SU-DHL-6 (cell line): ENCODE measurements at regions not wholly inside any gene's neighbourhood (a gene's known extent, or its start where the extent isn't known, plus 50 kb on each side); places are given as distances from the start of the nearest gene placed in this dataset.

Experiments used
- EZH2phosphoT487 ChIP-seq: fragments of 200-600 bp; sonication (generic), shearing (Covaris generic); conservative IDR thresholded peaks from 2 replicates; pipeline ENCODE4 v1.6.1; 2018; ENCODE audit warnings: mild to moderate bottlenecking, antibody characterized with exemption, low read length, moderate library complexity, mixed read lengths
- TF ChIP-seq, protein P1 (sequence below): fragments of 200-600 bp; sonication (generic); IDR thresholded peaks from one replicate; pipeline ENCODE4 v1.5.1; 2017; ENCODE audit warnings: antibody characterized with exemption, mild to moderate bottlenecking, low read length, moderate library complexity; ENCODE audit not compliant: insufficient read depth, poor library complexity, severe bottlenecking

DNA sequence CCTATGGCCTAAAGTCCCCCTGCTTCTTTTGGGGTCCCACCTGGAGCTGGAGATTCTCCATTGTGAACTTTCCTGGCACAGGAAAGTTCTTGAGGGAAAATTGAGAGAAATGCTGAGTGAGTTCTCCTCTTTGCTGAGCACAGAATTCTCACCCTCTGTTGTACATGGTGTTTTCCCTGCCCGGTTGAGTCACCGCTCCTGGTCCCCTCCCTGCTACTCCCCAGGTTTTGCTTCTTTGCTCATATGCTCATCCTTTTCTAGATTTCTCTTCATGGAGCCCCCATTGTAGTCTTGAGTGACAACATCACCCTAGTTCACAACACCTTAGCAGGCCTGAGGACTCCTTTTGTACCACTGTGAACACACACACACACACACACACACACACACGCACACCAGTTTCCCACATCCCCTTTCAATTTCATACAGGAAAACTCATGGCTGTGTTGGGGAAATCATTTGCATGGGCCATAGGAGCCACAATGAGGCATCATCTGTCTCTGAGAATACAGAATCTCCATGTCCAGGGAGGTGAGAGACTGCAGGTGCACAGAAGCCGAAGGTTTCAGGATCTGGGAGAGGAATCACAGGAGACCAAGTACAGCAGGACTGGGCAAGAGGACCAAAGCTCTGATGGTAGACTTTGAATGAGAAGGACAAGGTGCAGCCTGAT lies 585.3 kb downstream of the GOLGA6L6 start:
- TF ChIP-seq, protein P1, sequence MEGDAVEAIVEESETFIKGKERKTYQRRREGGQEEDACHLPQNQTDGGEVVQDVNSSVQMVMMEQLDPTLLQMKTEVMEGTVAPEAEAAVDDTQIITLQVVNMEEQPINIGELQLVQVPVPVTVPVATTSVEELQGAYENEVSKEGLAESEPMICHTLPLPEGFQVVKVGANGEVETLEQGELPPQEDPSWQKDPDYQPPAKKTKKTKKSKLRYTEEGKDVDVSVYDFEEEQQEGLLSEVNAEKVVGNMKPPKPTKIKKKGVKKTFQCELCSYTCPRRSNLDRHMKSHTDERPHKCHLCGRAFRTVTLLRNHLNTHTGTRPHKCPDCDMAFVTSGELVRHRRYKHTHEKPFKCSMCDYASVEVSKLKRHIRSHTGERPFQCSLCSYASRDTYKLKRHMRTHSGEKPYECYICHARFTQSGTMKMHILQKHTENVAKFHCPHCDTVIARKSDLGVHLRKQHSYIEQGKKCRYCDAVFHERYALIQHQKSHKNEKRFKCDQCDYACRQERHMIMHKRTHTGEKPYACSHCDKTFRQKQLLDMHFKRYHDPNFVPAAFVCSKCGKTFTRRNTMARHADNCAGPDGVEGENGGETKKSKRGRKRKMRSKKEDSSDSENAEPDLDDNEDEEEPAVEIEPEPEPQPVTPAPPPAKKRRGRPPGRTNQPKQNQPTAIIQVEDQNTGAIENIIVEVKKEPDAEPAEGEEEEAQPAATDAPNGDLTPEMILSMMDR: no peak
- no peak for TF ChIP-seq EZH2phosphoT487
